Fibroblast of mammary gland (primary cell): ENCODE measurements at regions not wholly inside any gene's neighbourhood (a gene's known extent, or its start where the extent isn't known, plus 50 kb on each side); places are given as distances from the start of the nearest gene placed in this dataset.

Experiments used
- DNase-seq: peaks from one replicate; pipeline ENCODE4 v3.0.0-alpha.2; 2010; ENCODE audit warnings: low read depth
- H3K4me3 ChIP-seq: 2 replicates; pipeline ENCODE4 v1.5.1; 2011; ENCODE audit warnings: low read depth, mild to moderate bottlenecking, low read length, moderate library complexity; ENCODE audit not compliant: control insufficient read depth
- TF ChIP-seq, protein P1 (sequence below): conservative IDR thresholded peaks from 2 replicates; pipeline ENCODE4 v1.5.1; 2011; ENCODE audit warnings: low read depth, low read length, inconsistent platforms; ENCODE audit not compliant: control insufficient read depth, insufficient read depth

DNA sequence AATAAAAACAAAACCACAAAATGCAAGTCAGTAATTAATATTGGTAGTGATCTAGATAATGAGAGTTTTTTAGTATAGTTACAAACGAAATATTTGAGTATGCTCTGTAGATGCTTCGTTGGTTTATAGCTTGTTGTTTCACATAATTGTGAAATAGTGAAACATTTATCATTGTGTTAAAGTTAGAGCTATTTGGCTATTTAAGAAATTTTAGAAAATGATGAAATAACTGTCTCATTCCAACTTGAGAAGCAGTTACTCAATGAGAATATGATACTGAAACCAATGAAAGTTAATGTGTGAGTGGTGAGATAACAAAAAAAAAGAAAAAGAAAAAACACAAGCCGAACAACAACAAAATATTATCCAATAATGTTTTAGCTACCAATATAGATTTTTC is 475.6 kb upstream of the ZEB2 start:
- H3K4me3 ChIP-seq = no peak overlapping the region
- TF ChIP-seq, protein P1, sequence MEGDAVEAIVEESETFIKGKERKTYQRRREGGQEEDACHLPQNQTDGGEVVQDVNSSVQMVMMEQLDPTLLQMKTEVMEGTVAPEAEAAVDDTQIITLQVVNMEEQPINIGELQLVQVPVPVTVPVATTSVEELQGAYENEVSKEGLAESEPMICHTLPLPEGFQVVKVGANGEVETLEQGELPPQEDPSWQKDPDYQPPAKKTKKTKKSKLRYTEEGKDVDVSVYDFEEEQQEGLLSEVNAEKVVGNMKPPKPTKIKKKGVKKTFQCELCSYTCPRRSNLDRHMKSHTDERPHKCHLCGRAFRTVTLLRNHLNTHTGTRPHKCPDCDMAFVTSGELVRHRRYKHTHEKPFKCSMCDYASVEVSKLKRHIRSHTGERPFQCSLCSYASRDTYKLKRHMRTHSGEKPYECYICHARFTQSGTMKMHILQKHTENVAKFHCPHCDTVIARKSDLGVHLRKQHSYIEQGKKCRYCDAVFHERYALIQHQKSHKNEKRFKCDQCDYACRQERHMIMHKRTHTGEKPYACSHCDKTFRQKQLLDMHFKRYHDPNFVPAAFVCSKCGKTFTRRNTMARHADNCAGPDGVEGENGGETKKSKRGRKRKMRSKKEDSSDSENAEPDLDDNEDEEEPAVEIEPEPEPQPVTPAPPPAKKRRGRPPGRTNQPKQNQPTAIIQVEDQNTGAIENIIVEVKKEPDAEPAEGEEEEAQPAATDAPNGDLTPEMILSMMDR = no peak
- DNase-seq = peak; percentile 70

GRCh38 chr2:144990661-144991060 is 470.7 kb upstream of the ZEB2 start:
- DNase-seq = no peak
- TF ChIP-seq, protein P1 = no peak
- H3K4me3 ChIP-seq = no peak overlapping the region

- TF ChIP-seq, protein P1 = no peak
- no peak overlapping the region for H3K4me3 ChIP-seq
- no peak for DNase-seq
Observed at GRCh38 chr2:144989579-144990270, 469.8 kb upstream of the ZEB2 start.

DNA sequence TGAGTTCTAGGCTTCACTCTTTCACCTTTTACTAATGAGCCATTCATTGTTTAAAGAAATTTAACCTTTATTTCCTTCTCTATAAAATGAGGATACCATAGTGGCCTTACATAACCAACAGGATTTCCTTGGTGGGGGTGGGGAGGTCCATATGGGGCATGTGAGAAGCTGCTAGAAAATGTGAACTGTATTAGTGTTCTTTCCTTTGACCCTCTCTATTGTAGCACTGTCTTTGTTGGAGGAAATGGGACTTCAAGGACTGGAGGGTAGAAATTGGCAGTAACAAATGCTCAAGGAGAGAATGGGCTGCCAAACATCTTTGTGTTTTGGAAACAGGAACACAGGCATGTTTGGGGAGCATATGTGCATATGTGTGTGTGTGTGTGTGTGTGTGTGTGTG is 468.7 kb upstream of the ZEB2 start:
- no peak overlapping the region for H3K4me3 ChIP-seq
- TF ChIP-seq, protein P1 = no peak
- DNase-seq = no peak

GRCh38 chr2:144986691-144987090 is 466.8 kb upstream of the ZEB2 start:
- DNase-seq = no peak
- H3K4me3 ChIP-seq = no peak overlapping the region
- TF ChIP-seq, protein P1 = no peak

DNA sequence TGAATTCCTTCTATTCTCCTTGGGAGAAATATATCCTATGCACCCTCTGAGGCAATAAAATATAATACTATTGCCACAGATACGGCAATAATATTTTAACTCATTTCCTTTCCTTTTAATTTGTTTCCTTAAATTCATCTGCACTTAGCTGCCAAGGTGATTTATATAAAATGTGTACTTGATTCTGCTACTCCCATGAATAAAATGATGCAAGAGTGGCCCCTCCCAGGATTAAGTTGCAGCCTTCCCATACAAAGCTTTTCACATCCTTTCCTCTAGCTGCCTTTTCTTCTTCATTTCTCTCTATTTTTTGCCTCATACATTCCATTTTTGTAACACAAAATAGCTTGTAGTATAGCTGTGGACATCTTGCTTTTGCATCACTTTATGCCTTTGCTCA is 464.1 kb upstream of the ZEB2 start:
- TF ChIP-seq, protein P1 = no peak
- no peak overlapping the region for H3K4me3 ChIP-seq
- DNase-seq = no peak

DNA sequence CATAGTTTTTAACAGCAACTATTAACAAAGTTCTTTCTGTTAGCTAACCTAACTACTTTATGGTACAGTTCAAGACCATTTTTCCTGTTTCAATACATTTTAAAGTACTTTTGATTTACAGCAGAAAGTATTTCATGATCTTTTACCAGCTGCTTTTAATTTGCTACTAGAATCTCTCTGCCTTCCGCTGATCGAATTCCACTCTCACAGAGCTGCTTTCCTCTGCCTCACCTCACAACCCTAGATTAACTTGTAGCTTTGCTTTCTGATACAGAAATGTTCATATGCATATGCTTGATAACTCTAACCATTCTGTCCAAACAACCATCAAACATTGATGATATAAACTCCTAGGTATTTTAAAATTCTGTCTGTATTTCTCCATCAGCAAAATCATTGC is 463.2 kb upstream of the ZEB2 start:
- TF ChIP-seq, protein P1 = no peak
- DNase-seq = no peak

More for the DNA sequence above, 463.2 kb upstream of the ZEB2 start:
- no peak overlapping the region for H3K4me3 ChIP-seq
